Astrocyte (in vitro differentiated cells and primary cell): ENCODE measurements at regions not wholly inside any gene's neighbourhood (a gene's known extent, or its start where the extent isn't known, plus 50 kb on each side); places are given as distances from the start of the nearest gene placed in this dataset.

Experiments used
- DNase-seq: peaks from one replicate; pipeline ENCODE4 v3.0.0-alpha.2; 2010; ENCODE audit warnings: low read depth
- FAIRE-seq: peaks from 2 replicates; lab custom pipeline; 2011; peaks lifted over from hg19 to GRCh38; lab: Jason Lieb, UNC
- H2AFZ ChIP-seq: 2 replicates; pipeline ENCODE4 v1.6.0; 2012; ENCODE audit warnings: low read depth, low read length, inconsistent platforms
- H3K27ac ChIP-seq: 2 replicates; pipeline ENCODE4 v1.5.1; 2011; ENCODE audit warnings: low read depth, low read length, inconsistent platforms
- H3K27me3 ChIP-seq: 2 replicates; pipeline ENCODE4 v1.6.0; 2011; ENCODE audit warnings: low read length, inconsistent platforms; ENCODE audit not compliant: insufficient read depth
- H3K36me3 ChIP-seq: 2 replicates; pipeline ENCODE4 v1.5.1; 2011; ENCODE audit warnings: low read length, inconsistent platforms; ENCODE audit not compliant: insufficient read depth
- H3K4me1 ChIP-seq: 2 replicates; pipeline ENCODE4 v1.5.1; 2011; ENCODE audit warnings: low read length, inconsistent platforms; ENCODE audit not compliant: insufficient read depth
- H3K4me2 ChIP-seq: 2 replicates; pipeline ENCODE4 v1.6.0; 2012; ENCODE audit warnings: low read length, inconsistent platforms
- H3K4me3 ChIP-seq: 2 replicates; pipeline ENCODE4 v1.5.1; 2011; ENCODE audit warnings: low read depth, mild to moderate bottlenecking, low read length, inconsistent platforms; ENCODE audit not compliant: insufficient read depth
- H3K79me2 ChIP-seq: 2 replicates; pipeline ENCODE4 v1.6.0; 2012; ENCODE audit warnings: mild to moderate bottlenecking, low read length, inconsistent platforms; ENCODE audit not compliant: insufficient read depth
- H3K9ac ChIP-seq: 2 replicates; pipeline ENCODE4 v1.6.0; 2012; ENCODE audit warnings: mild to moderate bottlenecking, low read length, inconsistent platforms
- H3K9me3 ChIP-seq: 2 replicates; pipeline ENCODE4 v1.5.1; 2012; ENCODE audit warnings: low read depth, mild to moderate bottlenecking, low read length, inconsistent platforms; ENCODE audit not compliant: insufficient read depth
- H4K20me1 ChIP-seq: 2 replicates; pipeline ENCODE4 v1.6.0; 2012; ENCODE audit warnings: low read length, inconsistent platforms; ENCODE audit not compliant: insufficient read depth
- H3K27ac Mint-ChIP-seq: one replicate; pipeline ENCODE4 v1.8.0; 2021; ENCODE audit warnings: mild to moderate bottlenecking, mixed read lengths; ENCODE audit not compliant: unreplicated experiment
- H3K27me3 Mint-ChIP-seq: one replicate; pipeline ENCODE4 v1.8.0; 2021; ENCODE audit warnings: low read depth, mixed read lengths; ENCODE audit not compliant: unreplicated experiment
- H3K36me3 Mint-ChIP-seq: one replicate; pipeline ENCODE4 v1.8.0; 2021; ENCODE audit warnings: low read depth, mixed read lengths; ENCODE audit not compliant: unreplicated experiment
- H3K4me1 Mint-ChIP-seq: one replicate; pipeline ENCODE4 v1.8.0; 2021; ENCODE audit warnings: low read depth, mixed read lengths; ENCODE audit not compliant: unreplicated experiment
- H3K4me3 Mint-ChIP-seq: one replicate; pipeline ENCODE4 v1.8.0; 2021; ENCODE audit warnings: mild to moderate bottlenecking, moderate library complexity, mixed read lengths; ENCODE audit not compliant: unreplicated experiment
- H3K9me3 Mint-ChIP-seq: one replicate; pipeline ENCODE4 v1.8.0; 2021; ENCODE audit warnings: mild to moderate bottlenecking, mixed read lengths; ENCODE audit not compliant: unreplicated experiment
- EZH2 ChIP-seq: IDR thresholded peaks from 2 replicates; pipeline ENCODE4 v1.6.1; 2012; ENCODE audit warnings: mild to moderate bottlenecking, low read length, inconsistent platforms; ENCODE audit not compliant: insufficient read depth
- TF ChIP-seq, protein P1 (sequence below): IDR thresholded peaks from 2 replicates; pipeline ENCODE4 v1.5.1; 2011; ENCODE audit warnings: low read depth, mild to moderate bottlenecking, inconsistent platforms, low read length, moderate library complexity; ENCODE audit not compliant: insufficient read depth

DNA sequence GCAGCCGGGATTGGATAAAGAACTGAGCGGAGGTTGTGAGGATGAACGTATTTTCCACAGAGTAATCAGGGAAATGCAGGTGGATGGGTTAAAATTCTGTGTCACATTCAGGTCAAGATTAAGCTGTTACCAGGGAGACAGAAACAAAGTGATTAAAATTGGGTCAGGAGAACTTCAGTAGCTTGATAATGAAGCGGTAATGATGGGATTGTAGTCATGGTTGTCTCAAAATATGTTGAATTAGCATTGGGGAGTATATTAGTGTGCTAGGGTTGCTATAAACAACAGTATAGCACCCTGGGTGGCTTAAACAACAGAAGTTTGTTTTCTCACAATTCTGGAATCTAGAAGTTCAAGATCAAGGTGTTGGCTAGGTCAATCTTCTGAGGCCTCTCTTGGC is 155.5 kb downstream of the GJA1 start:
- H3K4me3 Mint-ChIP-seq = no peak overlapping the region
- no peak overlapping the region for H3K4me2 ChIP-seq
- no peak for FAIRE-seq

DNA sequence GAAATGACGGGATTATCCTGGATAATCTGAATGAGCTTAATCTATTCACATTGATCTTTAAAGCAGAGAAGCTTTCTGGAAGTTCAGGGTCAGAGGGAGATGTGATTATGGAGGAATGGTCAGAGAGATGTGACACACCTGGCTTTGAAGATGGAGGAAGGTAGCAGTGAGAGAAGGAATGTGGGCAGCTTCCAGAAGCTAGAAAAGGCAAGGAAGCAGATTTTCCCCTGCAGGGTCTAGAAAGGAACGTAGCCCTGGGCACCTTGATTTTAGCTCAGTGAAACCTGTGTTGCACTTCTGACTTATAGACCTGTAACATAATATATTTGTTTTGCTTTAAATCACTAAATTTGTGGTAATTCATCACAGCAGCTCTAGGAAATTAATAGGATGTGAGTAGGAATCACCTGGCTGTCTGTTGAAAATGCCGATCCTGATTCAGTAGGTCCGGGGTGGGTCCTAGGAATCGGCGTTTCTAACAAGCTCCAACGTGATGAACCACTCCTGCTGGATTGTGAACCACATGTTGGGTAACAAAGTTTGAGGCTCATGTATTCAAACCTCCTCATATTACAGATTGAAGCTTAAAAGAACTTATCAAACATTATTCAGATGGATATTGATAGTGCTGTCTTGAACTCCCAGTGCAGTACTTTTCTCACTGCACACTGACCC is 157.0 kb downstream of the GJA1 start:
- Histone ChIP-seq H4K20me1 (no peaks in the 10 kb centered on the region), H3K4me2 (no peak overlapping the region), H3K9ac (no peak overlapping the region), H3K9me3 (no peaks in the 10 kb centered on the region), H3K27me3 (no peaks in the 10 kb centered on the region), H2AFZ (no peak overlapping the region), H3K36me3 (no peaks in the 10 kb centered on the region), H3K79me2 (no peaks in the 10 kb centered on the region), H3K4me3 (no peak overlapping the region), H3K4me1 (no peaks in the 10 kb centered on the region), H3K27ac (no peak overlapping the region)
- FAIRE-seq = no peak
- no peak overlapping the region for H3K27ac Mint-ChIP-seq
- DNase-seq = no peak
- peaks cover 2% of the 10 kb centered on the region for H3K4me1 Mint-ChIP-seq
- H3K9me3 Mint-ChIP-seq = peaks cover 3% of the 10 kb centered on the region
- TF ChIP-seq EZH2 = no peak
- TF ChIP-seq, protein P1, sequence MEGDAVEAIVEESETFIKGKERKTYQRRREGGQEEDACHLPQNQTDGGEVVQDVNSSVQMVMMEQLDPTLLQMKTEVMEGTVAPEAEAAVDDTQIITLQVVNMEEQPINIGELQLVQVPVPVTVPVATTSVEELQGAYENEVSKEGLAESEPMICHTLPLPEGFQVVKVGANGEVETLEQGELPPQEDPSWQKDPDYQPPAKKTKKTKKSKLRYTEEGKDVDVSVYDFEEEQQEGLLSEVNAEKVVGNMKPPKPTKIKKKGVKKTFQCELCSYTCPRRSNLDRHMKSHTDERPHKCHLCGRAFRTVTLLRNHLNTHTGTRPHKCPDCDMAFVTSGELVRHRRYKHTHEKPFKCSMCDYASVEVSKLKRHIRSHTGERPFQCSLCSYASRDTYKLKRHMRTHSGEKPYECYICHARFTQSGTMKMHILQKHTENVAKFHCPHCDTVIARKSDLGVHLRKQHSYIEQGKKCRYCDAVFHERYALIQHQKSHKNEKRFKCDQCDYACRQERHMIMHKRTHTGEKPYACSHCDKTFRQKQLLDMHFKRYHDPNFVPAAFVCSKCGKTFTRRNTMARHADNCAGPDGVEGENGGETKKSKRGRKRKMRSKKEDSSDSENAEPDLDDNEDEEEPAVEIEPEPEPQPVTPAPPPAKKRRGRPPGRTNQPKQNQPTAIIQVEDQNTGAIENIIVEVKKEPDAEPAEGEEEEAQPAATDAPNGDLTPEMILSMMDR = no peak
- H3K4me3 Mint-ChIP-seq = no peak overlapping the region
- no peaks in the 10 kb centered on the region for H3K27me3 Mint-ChIP-seq
- H3K36me3 Mint-ChIP-seq = no peaks in the 10 kb centered on the region

More for the DNA sequence above, 155.5 kb downstream of the GJA1 start:
- Histone ChIP-seq H3K4me3 (no peak overlapping the region), H3K4me1 (no peaks in the 10 kb centered on the region), H3K9me3 (no peaks in the 10 kb centered on the region), H3K36me3 (no peaks in the 10 kb centered on the region), H3K27ac (no peak overlapping the region), H3K27me3 (no peaks in the 10 kb centered on the region), H3K9ac (no peak overlapping the region), H3K79me2 (no peaks in the 10 kb centered on the region), H2AFZ (no peak overlapping the region), H4K20me1 (no peaks in the 10 kb centered on the region)
- peaks cover 3% of the 10 kb centered on the region for H3K9me3 Mint-ChIP-seq
- no peaks in the 10 kb centered on the region for H3K36me3 Mint-ChIP-seq
- no peak for DNase-seq
- no peaks in the 10 kb centered on the region for H3K27me3 Mint-ChIP-seq
- TF ChIP-seq EZH2 = no peak
- TF ChIP-seq, protein P1 = no peak
- H3K4me1 Mint-ChIP-seq = peaks cover 2% of the 10 kb centered on the region
- H3K27ac Mint-ChIP-seq = no peak overlapping the region

DNA sequence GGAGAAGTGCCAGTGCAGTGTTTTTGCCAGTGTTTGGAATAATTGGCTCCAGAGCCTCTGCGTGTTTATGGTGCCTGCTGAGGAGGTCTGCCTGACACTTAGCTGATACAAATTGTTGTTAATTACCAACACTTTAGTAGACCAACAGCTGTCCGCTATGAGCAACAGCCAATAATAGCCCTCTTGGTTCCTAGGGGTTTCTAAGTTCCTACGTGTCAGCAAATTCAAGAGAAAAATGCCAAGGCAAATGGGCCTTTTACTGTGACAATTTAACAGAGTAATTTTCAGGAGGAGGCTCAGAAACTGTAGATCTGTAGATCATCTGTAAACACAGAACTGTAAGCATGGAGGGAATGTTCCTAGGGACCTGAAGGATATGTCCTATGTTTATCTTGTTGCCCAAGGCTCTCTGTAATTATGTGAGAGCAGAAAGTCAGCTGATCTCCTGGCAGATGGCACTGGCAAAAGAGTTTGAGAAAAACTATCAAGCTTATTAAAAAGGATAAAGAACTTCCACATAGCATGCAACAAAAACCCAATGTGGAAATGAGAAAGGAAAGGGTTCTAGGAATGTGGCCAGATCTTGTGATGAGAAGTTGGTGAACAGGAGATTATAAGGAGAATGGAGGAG is 157.7 kb downstream of the GJA1 start:
- H3K9me3 ChIP-seq = no peaks in the 10 kb centered on the region
- Mint-ChIP-seq H3K4me3 (no peak overlapping the region), H3K27me3 (no peaks in the 10 kb centered on the region), H3K27ac (no peak overlapping the region), H3K36me3 (no peaks in the 10 kb centered on the region), H3K4me1 (peaks cover 2% of the 10 kb centered on the region), H3K9me3 (peaks cover 3% of the 10 kb centered on the region)
- H3K27me3 ChIP-seq = no peaks in the 10 kb centered on the region
- H3K9ac ChIP-seq = no peak overlapping the region
- TF ChIP-seq EZH2 = no peak
- TF ChIP-seq, protein P1 = no peak
- no peak overlapping the region for H3K4me3 ChIP-seq
- no peaks in the 10 kb centered on the region for H3K36me3 ChIP-seq
- no peak overlapping the region for H3K27ac ChIP-seq
- DNase-seq (no peak), FAIRE-seq (no peak)
- H3K4me1 ChIP-seq = peaks cover 3% of the 10 kb centered on the region
- H3K79me2 ChIP-seq = no peaks in the 10 kb centered on the region
- no peaks in the 10 kb centered on the region for H4K20me1 ChIP-seq
- no peak overlapping the region for H2AFZ ChIP-seq
- no peak overlapping the region for H3K4me2 ChIP-seq
